Suprapubic skin (tissue), 4 donors: ENCODE measurements at regions not wholly inside any gene's neighbourhood (a gene's known extent, or its start where the extent isn't known, plus 50 kb on each side); places are given as distances from the start of the nearest gene placed in this dataset.

Source experiments
- CTCF ChIP-seq, 2 donors: fragments of 200-600 bp in 1 of 2; fragments of 450-650 bp in 1 of 2; sonication (generic) in 1 of 2; IDR thresholded peaks; one replicate each; pipeline ENCODE4 v1.5.1; 2016 to 2019; ENCODE audit warnings: antibody characterized with exemption in 2 of 2, mild to moderate bottlenecking in 1 of 2, moderate library complexity in 1 of 2
- EP300 ChIP-seq: sonication (generic); formaldehyde crosslinking; IDR thresholded peaks from one replicate; pipeline ENCODE4 v1.6.1; 2017; ENCODE audit warnings: antibody characterized with exemption
- POLR2A ChIP-seq, 2 donors: fragments of 450-650 bp; IDR thresholded peaks; one replicate each; pipeline ENCODE4 v1.6.1; 2017; ENCODE audit warnings: antibody characterized with exemption in 2 of 2, mild to moderate bottlenecking in 2 of 2, moderate library complexity in 2 of 2
- POLR2AphosphoS5 ChIP-seq, 3 donors: sonication (generic); formaldehyde crosslinking; IDR thresholded peaks; one replicate each; pipeline ENCODE4 v1.6.1; 2017; ENCODE audit warnings: antibody characterized with exemption in 3 of 3

- no peak for TF ChIP-seq CTCF (IDR thresholded peaks at IDR 0.05)
- no peak for TF ChIP-seq POLR2A (IDR thresholded peaks at IDR 0.05)
- no peak for TF ChIP-seq EP300
- TF ChIP-seq POLR2AphosphoS5 (IDR thresholded peaks at IDR 0.05), result no peak
Measured at GRCh38 chr16:31704138-31704537, 169.5 kb upstream of the ZNF267 start.
